H1 (cell line): ENCODE measurements at regions not wholly inside any gene's neighbourhood (a gene's known extent, or its start where the extent isn't known, plus 50 kb on each side); places are given as distances from the start of the nearest gene placed in this dataset.

Source experiments
- CTCF ChIA-PET: fragments of 300-600 bp; sonication (Branson Sonifier 250); formaldehyde crosslinking; loops from one replicate; lab custom pipeline; 2021; ENCODE audit not compliant: partially characterized antibody; lab: Charles Lee
- POLR2A ChIA-PET: fragments of 300-600 bp; sonication (Branson Sonifier 250); formaldehyde crosslinking; loops from one replicate; lab custom pipeline; 2021; ENCODE audit warnings: inconsistent platforms; ENCODE audit not compliant: partially characterized antibody; lab: Charles Lee
- DNase-seq, 2 experiments: peaks; one replicate each; pipeline versions ENCODE4 v3.0.0 to v3.0.0-alpha.2; 2010 to 2022; ENCODE audit warnings: low spot score in 2 of 2, low read depth in 1 of 2, mixed read lengths in 1 of 2
- FAIRE-seq: peaks from 2 replicates; lab custom pipeline; 2011; peaks lifted over from hg19 to GRCh38; lab: Jason Lieb, UNC
- H2AFZ ChIP-seq: 2 replicates; pipeline ENCODE4 v1.8.1; 2012; ENCODE audit warnings: low read length, inconsistent platforms
- H2AK5ac ChIP-seq: 2 replicates; pipeline ENCODE4 v1.6.1; 2013; ENCODE audit warnings: low read depth, low read length
- H2BK120ac ChIP-seq: replicated peaks from 2 replicates; pipeline ENCODE3; 2013; ENCODE audit warnings: low read depth, low read length, inconsistent platforms
- H2BK12ac ChIP-seq: 2 replicates; pipeline ENCODE4 v1.6.1; 2013; ENCODE audit warnings: low read depth, low read length
- H2BK15ac ChIP-seq: 2 replicates; pipeline ENCODE4 v1.6.1; 2013; ENCODE audit warnings: low read length
- H2BK20ac ChIP-seq: 2 replicates; pipeline ENCODE4 v1.6.1; 2013; ENCODE audit warnings: low read length
- H2BK5ac ChIP-seq: 2 replicates; pipeline ENCODE4 v1.6.1; 2013; ENCODE audit warnings: low read depth, low read length
- H3K14ac ChIP-seq: 2 replicates; pipeline ENCODE4 v1.6.1; 2013; ENCODE audit warnings: inconsistent platforms; ENCODE audit not compliant: insufficient read length
- H3K18ac ChIP-seq: 2 replicates; pipeline ENCODE4 v1.6.1; 2013; ENCODE audit warnings: low read length; ENCODE audit errors: extremely low read depth
- H3K23ac ChIP-seq: 2 replicates; pipeline ENCODE4 v1.6.1; 2013; ENCODE audit warnings: inconsistent platforms; ENCODE audit not compliant: insufficient read length
- H3K23me2 ChIP-seq: 2 replicates; pipeline ENCODE4 v1.6.1; 2013; ENCODE audit warnings: low read depth, low read length
- H3K27ac ChIP-seq: 2 replicates; pipeline ENCODE4 v1.6.1; 2011; ENCODE audit warnings: low read depth, low read length, inconsistent platforms
- H3K27me3 ChIP-seq, 4 experiments: replicated peaks in 1 of 4; 1 replicate in 1 of 4; 2 replicates in 3 of 4; pipeline versions ENCODE4 v1.6.1 to v1.8.1; 2011 to 2013; ENCODE audit warnings: low read length in 3 of 4, mild to moderate bottlenecking in 3 of 4, inconsistent platforms in 2 of 4, mixed read lengths in 2 of 4, moderate library complexity in 1 of 4; ENCODE audit not compliant: control insufficient read depth in 3 of 4, insufficient read depth in 3 of 4; ENCODE audit errors: extremely low read depth in 1 of 4
- H3K36me3 ChIP-seq, 4 experiments: 2 replicates each; pipeline versions ENCODE4 v1.6.1 to v1.8.1; 2011 to 2013; ENCODE audit warnings: mild to moderate bottlenecking in 4 of 4, low read length in 3 of 4, moderate library complexity in 2 of 4, control low read depth in 1 of 4, inconsistent platforms in 1 of 4; ENCODE audit not compliant: insufficient read depth in 4 of 4, control insufficient read depth in 2 of 4
- H3K4ac ChIP-seq: replicated peaks from 2 replicates; pipeline ENCODE3; 2013; ENCODE audit warnings: low read length, low read depth, mixed read lengths, inconsistent platforms; ENCODE audit not compliant: insufficient read length
- H3K4me1 ChIP-seq, 4 experiments: replicated peaks in 1 of 4; 1 replicate in 1 of 4; 2 replicates in 3 of 4; pipeline versions ENCODE4 v1.6.1 to v1.8.1; 2011 to 2013; ENCODE audit warnings: low read length in 3 of 4, inconsistent platforms in 2 of 4, mixed read lengths in 1 of 4; ENCODE audit not compliant: insufficient read depth in 4 of 4, control insufficient read depth in 3 of 4
- H3K4me2 ChIP-seq, 2 experiments: 2 replicates each; pipeline versions ENCODE4 v1.6.1 to v1.8.1; 2011 to 2013; ENCODE audit warnings: low read depth in 2 of 2, low read length in 2 of 2, control low read depth in 1 of 2, inconsistent platforms in 1 of 2, mild to moderate bottlenecking in 1 of 2; ENCODE audit not compliant: insufficient read depth in 1 of 2
- H3K4me3 ChIP-seq, 4 experiments: fragments of 200-600, 300-600 bp in 1 of 4; sonication (generic), shearing (Covaris generic), sonication (Bioruptor Twin) in 1 of 4; 2 replicates each; pipeline versions ENCODE4 v1.5.1 to v1.8.1; 2011 to 2016; ENCODE audit warnings: low read length in 4 of 4, low read depth in 3 of 4, control low read depth in 2 of 4, inconsistent platforms in 2 of 4, mild to moderate bottlenecking in 2 of 4, mixed read lengths in 1 of 4, moderate library complexity in 1 of 4; ENCODE audit not compliant: insufficient read depth in 2 of 4; ENCODE audit errors: extremely low read depth in 1 of 4
- H3K56ac ChIP-seq: replicated peaks from 2 replicates; pipeline ENCODE3; 2013; ENCODE audit warnings: low read depth, mild to moderate bottlenecking, mixed read lengths, low read length, inconsistent platforms; ENCODE audit not compliant: insufficient read length
- H3K79me1 ChIP-seq: 2 replicates; pipeline ENCODE4 v1.6.1; 2013; ENCODE audit warnings: low read depth, low read length, control low read depth
- H3K79me2 ChIP-seq, 2 experiments: 2 replicates each; pipeline versions ENCODE4 v1.6.1 to v1.8.1; 2012 to 2013; ENCODE audit warnings: low read length in 2 of 2, mild to moderate bottlenecking in 2 of 2, inconsistent platforms in 1 of 2; ENCODE audit not compliant: insufficient read depth in 2 of 2, control insufficient read depth in 1 of 2
- H3K9ac ChIP-seq, 4 experiments: replicated peaks in 1 of 4; 1 replicate in 1 of 4; 2 replicates in 3 of 4; pipeline versions ENCODE4 v1.6.1 to v1.8.1; 2011 to 2013; ENCODE audit warnings: low read depth in 3 of 4, low read length in 3 of 4, control low read depth in 2 of 4, mild to moderate bottlenecking in 2 of 4, moderate library complexity in 2 of 4, inconsistent platforms in 1 of 4; ENCODE audit errors: extremely low read depth in 1 of 4
- H3K9me3 ChIP-seq, 2 experiments: 2 replicates each; pipeline versions ENCODE4 v1.6.1 to v1.8.1; 2012 to 2013; ENCODE audit warnings: mild to moderate bottlenecking in 2 of 2, moderate library complexity in 2 of 2, control low read depth in 1 of 2, inconsistent platforms in 1 of 2, low read depth in 1 of 2, low read length in 1 of 2, mixed read lengths in 1 of 2; ENCODE audit not compliant: insufficient read depth in 2 of 2
- H4K20me1 ChIP-seq, 2 experiments: replicated peaks in 1 of 2; 2 replicates each; pipeline versions ENCODE3 to v1.8.1; 2011 to 2013; ENCODE audit warnings: inconsistent platforms in 2 of 2, low read length in 2 of 2, mild to moderate bottlenecking in 1 of 2; ENCODE audit not compliant: insufficient read depth in 2 of 2, control insufficient read depth in 1 of 2
- H4K5ac ChIP-seq: 2 replicates; pipeline ENCODE4 v1.6.1; 2013; ENCODE audit warnings: low read length, low read depth, mixed read lengths, inconsistent platforms; ENCODE audit not compliant: insufficient read length
- H4K8ac ChIP-seq: 2 replicates; pipeline ENCODE4 v1.8.0; 2013; ENCODE audit warnings: mild to moderate bottlenecking, moderate library complexity, low read length, inconsistent platforms; ENCODE audit not compliant: insufficient read depth; ENCODE audit errors: extremely low read depth
- H4K91ac ChIP-seq: replicated peaks from 2 replicates; pipeline ENCODE3; 2013; ENCODE audit warnings: low read length, mixed read lengths, inconsistent platforms; ENCODE audit not compliant: insufficient read length
- BACH1 ChIP-seq: IDR thresholded peaks from 2 replicates; pipeline ENCODE4 v1.6.1; 2012; ENCODE audit warnings: low read length, improper control_type of control experiment
- CBX8 ChIP-seq: fragments of 300-800, 300-1000 bp; sonication (generic); IDR thresholded peaks from 2 replicates; pipeline ENCODE4 v1.7.1; 2016; ENCODE audit warnings: low read depth, low read length, borderline replicate concordance
- EZH2 ChIP-seq: fragments of 200-600 bp; sonication (generic); IDR thresholded peaks from 2 replicates; pipeline ENCODE4 v1.7.1; 2012; ENCODE audit warnings: low read depth, mild to moderate bottlenecking, moderate library complexity, low read length, inconsistent platforms; ENCODE audit not compliant: severe bottlenecking
- FOSL1 ChIP-seq: IDR thresholded peaks from 2 replicates; pipeline ENCODE4 v1.6.1; 2011; ENCODE audit warnings: mild to moderate bottlenecking, low read depth, low read length, moderate library complexity; ENCODE audit not compliant: insufficient read depth
- JUND ChIP-seq: IDR thresholded peaks from 2 replicates; pipeline ENCODE4 v1.6.1; 2011; ENCODE audit warnings: mild to moderate bottlenecking, improper control_type of control experiment, low read length
- KDM5A ChIP-seq: fragments of 200-600 bp; IDR thresholded peaks from 2 replicates; pipeline ENCODE4 v1.7.1; 2012; ENCODE audit warnings: mild to moderate bottlenecking, low read length, inconsistent platforms, mixed read lengths
- SIN3A ChIP-seq, 2 experiments: IDR thresholded peaks in 1 of 2; conservative IDR thresholded peaks in 1 of 2; 2 replicates each; pipeline ENCODE4 v1.6.1; 2011 to 2012; ENCODE audit warnings: low read length in 2 of 2, improper control_type of control experiment in 1 of 2, low read depth in 1 of 2, mild to moderate bottlenecking in 1 of 2
- SP2 ChIP-seq: IDR thresholded peaks from 2 replicates; pipeline ENCODE4 v1.6.1; 2012; ENCODE audit warnings: mild to moderate bottlenecking, low read length, inconsistent platforms
- YY1 ChIP-seq: IDR thresholded peaks from 2 replicates; pipeline ENCODE4 v1.6.1; 2011; ENCODE audit warnings: low read depth, mild to moderate bottlenecking, low read length
- WGBS, 2 experiments: shearing (Covaris generic) in 1 of 2; methylation state at CpG; one replicate each; pipeline versions ENCODE4 v1.1.6 to v1.1.7; 2013 to 2015; ENCODE audit warnings: low lambda C conversion rate in 2 of 2, mixed read lengths in 2 of 2, inconsistent platforms in 1 of 2, low coverage in 1 of 2, missing lambda C conversion rate in 1 of 2; ENCODE audit not compliant: insufficient replicate concordance in 2 of 2, insufficient coverage in 1 of 2, insufficient read length in 1 of 2; ENCODE audit errors: extremely low coverage in 1 of 2, missing lambda C conversion rate in 1 of 2; 5-methylcytosine and 5-hydroxymethylcytosine counted together
- TF ChIP-seq, protein P1 (sequence below), 3 experiments: IDR thresholded peaks; 1 replicate in 2 of 3; 2 replicates in 1 of 3; pipeline versions ENCODE4 v1.5.1 to v1.6.1; 2011; ENCODE audit warnings: low read length in 3 of 3, mild to moderate bottlenecking in 3 of 3, inconsistent platforms in 2 of 3, low read depth in 1 of 3, moderate library complexity in 1 of 3; ENCODE audit not compliant: insufficient read depth in 1 of 3; ENCODE audit errors: control extremely low read depth in 1 of 3

DNA sequence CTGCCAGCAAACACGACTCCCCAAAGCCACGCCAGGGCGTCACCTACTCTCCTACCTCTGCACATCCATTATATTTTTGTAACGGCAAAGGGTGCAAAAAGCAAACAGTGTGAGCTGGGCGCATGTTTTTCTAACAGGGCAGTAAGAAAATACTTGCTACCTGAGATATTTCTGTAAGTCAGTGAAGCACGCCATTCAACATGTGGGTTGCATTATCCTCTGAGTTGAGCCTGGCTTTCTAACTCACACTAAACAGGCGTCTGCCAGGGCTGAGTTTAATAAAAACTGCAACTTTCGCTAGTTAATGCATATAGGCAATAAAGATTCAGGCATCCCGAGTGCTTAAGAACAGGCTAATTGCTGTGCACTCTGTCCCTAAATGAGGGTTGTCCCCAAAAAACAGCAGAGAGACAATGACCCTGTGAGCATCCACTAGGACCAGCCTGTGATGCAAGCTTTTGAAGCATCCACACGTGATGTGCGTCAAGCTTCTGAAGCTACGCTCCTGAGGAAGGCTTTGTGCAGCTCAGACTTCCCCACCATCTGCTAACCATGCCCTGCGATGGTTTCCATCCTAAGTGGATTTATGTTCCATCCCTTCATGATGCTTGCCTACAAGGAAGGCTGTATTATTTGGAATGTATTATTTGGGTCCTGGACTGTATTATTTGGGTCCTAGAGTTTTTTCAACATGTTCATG is 70.0 kb upstream of the SIM2 start:
- no peak overlapping the region for H2BK12ac ChIP-seq
- no peak overlapping the region for H2BK5ac ChIP-seq
- FAIRE-seq, result no peak
- H3K36me3 ChIP-seq, result no peaks in the 10 kb centered on the region
- H3K27ac ChIP-seq, result no peak overlapping the region
- H2BK20ac ChIP-seq, result no peak overlapping the region
- H2BK120ac ChIP-seq, result no peak overlapping the region
- 95% methylated on average over 13 of the region's 13 CpGs; no CpG with 5 or more reads in 1 of the 2 experiments for WGBS, 2 experiments
- no peaks in the 10 kb centered on the region for H3K79me1 ChIP-seq
- H3K27me3 ChIP-seq, result peaks cover 0 to 7% (median 0%) of the 10 kb centered on the region in 4 experiments; a peak in 2 of 7 replicates
- no peaks in the 10 kb centered on the region for H4K20me1 ChIP-seq
- no peak overlapping the region for H2AFZ ChIP-seq
- no peak overlapping the region for H3K14ac ChIP-seq
- no peak overlapping the region for H3K4ac ChIP-seq
- DNase-seq, result no peak
- no peak overlapping the region for H3K56ac ChIP-seq
- no peaks in the 10 kb centered on the region for H3K79me2 ChIP-seq
- H3K4me1 ChIP-seq, result no peaks in the 10 kb centered on the region
- H3K23me2 ChIP-seq, result no peaks in the 10 kb centered on the region
- CTCF ChIA-PET, result interaction anchor here (0.6 to 3.8 kb wide), 7 partner anchors 13 to 65 kb away, joined by 3 to 40 read pairs (median 3); no protein-coding TSS in a partner anchor
- H3K4me3 ChIP-seq, result no peak overlapping the region
- no peak overlapping the region for H4K8ac ChIP-seq
- H3K18ac ChIP-seq, result no peak overlapping the region
- no peak overlapping the region for H3K23ac ChIP-seq
- no peak overlapping the region for H2BK15ac ChIP-seq
- no peak overlapping the region for H3K9ac ChIP-seq
- no peak overlapping the region for H4K5ac ChIP-seq
- H4K91ac ChIP-seq, result no peak overlapping the region
- no peaks in the 10 kb centered on the region; a peak in 1 of 4 replicates for H3K9me3 ChIP-seq
- H3K4me2 ChIP-seq, result no peak overlapping the region
- POLR2A ChIA-PET, result no interaction called here
- H2AK5ac ChIP-seq, result no peak overlapping the region
- TF ChIP-seq KDM5A (no peak), YY1 (no peak), SIN3A (conservative IDR thresholded peaks at IDR 0.05 in 1 of 2, IDR thresholded peaks at IDR 0.05 in 1 of 2; ENCODE audit: low read depth in 1 of 2, low read length in 2 of 2) (no peak), EZH2 (no peak), JUND (no peak), CBX8 (no peak), SP2 (no peak), BACH1 (no peak), FOSL1 (no peak)
- TF ChIP-seq, protein P1, sequence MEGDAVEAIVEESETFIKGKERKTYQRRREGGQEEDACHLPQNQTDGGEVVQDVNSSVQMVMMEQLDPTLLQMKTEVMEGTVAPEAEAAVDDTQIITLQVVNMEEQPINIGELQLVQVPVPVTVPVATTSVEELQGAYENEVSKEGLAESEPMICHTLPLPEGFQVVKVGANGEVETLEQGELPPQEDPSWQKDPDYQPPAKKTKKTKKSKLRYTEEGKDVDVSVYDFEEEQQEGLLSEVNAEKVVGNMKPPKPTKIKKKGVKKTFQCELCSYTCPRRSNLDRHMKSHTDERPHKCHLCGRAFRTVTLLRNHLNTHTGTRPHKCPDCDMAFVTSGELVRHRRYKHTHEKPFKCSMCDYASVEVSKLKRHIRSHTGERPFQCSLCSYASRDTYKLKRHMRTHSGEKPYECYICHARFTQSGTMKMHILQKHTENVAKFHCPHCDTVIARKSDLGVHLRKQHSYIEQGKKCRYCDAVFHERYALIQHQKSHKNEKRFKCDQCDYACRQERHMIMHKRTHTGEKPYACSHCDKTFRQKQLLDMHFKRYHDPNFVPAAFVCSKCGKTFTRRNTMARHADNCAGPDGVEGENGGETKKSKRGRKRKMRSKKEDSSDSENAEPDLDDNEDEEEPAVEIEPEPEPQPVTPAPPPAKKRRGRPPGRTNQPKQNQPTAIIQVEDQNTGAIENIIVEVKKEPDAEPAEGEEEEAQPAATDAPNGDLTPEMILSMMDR (IDR thresholded peaks at IDR 0.05; ENCODE audit: control extremely low read depth in 1 of 3, insufficient read depth in 1 of 3, low read depth in 1 of 3, low read length in 3 of 3), result no peak
